RWPE2 (cell line): ENCODE measurements at regions not wholly inside any gene's neighbourhood (a gene's known extent, or its start where the extent isn't known, plus 50 kb on each side); places are given as distances from the start of the nearest gene placed in this dataset.

Experiments
- ATAC-seq: fragments of 200-7000 bp; cut with Tn5 transposase; 3 replicates; pipeline ENCODE4 v1.9.1; 2021; ENCODE audit warnings: low read depth
- DNase-seq: peaks from one replicate; pipeline ENCODE4 v3.0.0-alpha.2; 2020; ENCODE audit warnings: low spot score
- H3K27ac ChIP-seq: fragments of 450-650 bp; 2 replicates; pipeline ENCODE4 v1.5.1; 2017; ENCODE audit warnings: mild to moderate bottlenecking; ENCODE audit not compliant: poor library complexity, severe bottlenecking
- H3K27me3 ChIP-seq: fragments of 250-450 bp; sonication (Bioruptor Pico); 2 replicates; pipeline ENCODE4 v1.5.1; 2021; ENCODE audit warnings: mild to moderate bottlenecking, moderate library complexity; ENCODE audit not compliant: insufficient read depth, poor library complexity, severe bottlenecking
- H3K36me3 ChIP-seq: fragments of 250-450 bp; sonication (Bioruptor Pico); 2 replicates; pipeline ENCODE4 v1.5.1; 2020; ENCODE audit warnings: low read depth, mild to moderate bottlenecking, moderate library complexity
- H3K4me1 ChIP-seq: fragments of 250-450 bp; sonication (Bioruptor Pico); 2 replicates; pipeline ENCODE4 v1.5.1; 2021; ENCODE audit warnings: mild to moderate bottlenecking, moderate library complexity; ENCODE audit not compliant: insufficient read depth, poor library complexity, severe bottlenecking
- H3K4me3 ChIP-seq: fragments of 250-450 bp; sonication (Bioruptor Pico); 2 replicates; pipeline ENCODE4 v1.5.1; 2021; ENCODE audit warnings: mild to moderate bottlenecking, moderate library complexity; ENCODE audit not compliant: severe bottlenecking
- H3K9me3 ChIP-seq: fragments of 250-450 bp; sonication (Bioruptor Pico); 2 replicates; pipeline ENCODE4 v1.5.1; 2021; ENCODE audit warnings: mild to moderate bottlenecking, moderate library complexity; ENCODE audit not compliant: severe bottlenecking
- TF ChIP-seq, protein P1 (sequence below): fragments of 450-650 bp; IDR thresholded peaks from one replicate; pipeline ENCODE4 v1.5.1; 2017; ENCODE audit warnings: mild to moderate bottlenecking, moderate library complexity; ENCODE audit not compliant: poor library complexity, severe bottlenecking

DNA sequence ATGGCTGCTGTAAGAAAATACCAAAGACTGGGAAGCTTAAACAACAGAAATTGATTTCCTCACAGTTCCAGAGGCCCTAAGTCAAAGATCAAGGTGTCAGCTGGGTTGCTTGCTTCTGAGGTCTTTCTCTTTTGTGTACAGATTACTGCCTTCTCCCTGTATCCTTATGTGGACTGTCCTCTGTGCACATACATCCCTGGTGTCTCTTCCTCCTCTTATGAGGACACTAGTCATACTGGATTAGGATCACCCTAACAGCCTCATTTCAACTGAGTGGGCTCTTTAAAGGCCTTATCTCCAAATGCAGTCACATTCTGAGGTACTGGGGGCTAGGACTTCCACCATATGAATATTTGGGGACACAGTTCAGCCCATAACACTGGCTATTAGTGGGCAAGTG is 130.0 kb upstream of the DTNBP1 start:
- H3K36me3 ChIP-seq: no peaks in the 10 kb centered on the region
- H3K4me3 ChIP-seq: no peak overlapping the region
- TF ChIP-seq, protein P1, sequence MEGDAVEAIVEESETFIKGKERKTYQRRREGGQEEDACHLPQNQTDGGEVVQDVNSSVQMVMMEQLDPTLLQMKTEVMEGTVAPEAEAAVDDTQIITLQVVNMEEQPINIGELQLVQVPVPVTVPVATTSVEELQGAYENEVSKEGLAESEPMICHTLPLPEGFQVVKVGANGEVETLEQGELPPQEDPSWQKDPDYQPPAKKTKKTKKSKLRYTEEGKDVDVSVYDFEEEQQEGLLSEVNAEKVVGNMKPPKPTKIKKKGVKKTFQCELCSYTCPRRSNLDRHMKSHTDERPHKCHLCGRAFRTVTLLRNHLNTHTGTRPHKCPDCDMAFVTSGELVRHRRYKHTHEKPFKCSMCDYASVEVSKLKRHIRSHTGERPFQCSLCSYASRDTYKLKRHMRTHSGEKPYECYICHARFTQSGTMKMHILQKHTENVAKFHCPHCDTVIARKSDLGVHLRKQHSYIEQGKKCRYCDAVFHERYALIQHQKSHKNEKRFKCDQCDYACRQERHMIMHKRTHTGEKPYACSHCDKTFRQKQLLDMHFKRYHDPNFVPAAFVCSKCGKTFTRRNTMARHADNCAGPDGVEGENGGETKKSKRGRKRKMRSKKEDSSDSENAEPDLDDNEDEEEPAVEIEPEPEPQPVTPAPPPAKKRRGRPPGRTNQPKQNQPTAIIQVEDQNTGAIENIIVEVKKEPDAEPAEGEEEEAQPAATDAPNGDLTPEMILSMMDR: no peak
- no peaks in the 10 kb centered on the region for H3K4me1 ChIP-seq
- no peak for ATAC-seq
- H3K27me3 ChIP-seq: no peaks in the 10 kb centered on the region
- DNase-seq: no peak
- H3K9me3 ChIP-seq: no peaks in the 10 kb centered on the region
- no peak overlapping the region for H3K27ac ChIP-seq

DNA sequence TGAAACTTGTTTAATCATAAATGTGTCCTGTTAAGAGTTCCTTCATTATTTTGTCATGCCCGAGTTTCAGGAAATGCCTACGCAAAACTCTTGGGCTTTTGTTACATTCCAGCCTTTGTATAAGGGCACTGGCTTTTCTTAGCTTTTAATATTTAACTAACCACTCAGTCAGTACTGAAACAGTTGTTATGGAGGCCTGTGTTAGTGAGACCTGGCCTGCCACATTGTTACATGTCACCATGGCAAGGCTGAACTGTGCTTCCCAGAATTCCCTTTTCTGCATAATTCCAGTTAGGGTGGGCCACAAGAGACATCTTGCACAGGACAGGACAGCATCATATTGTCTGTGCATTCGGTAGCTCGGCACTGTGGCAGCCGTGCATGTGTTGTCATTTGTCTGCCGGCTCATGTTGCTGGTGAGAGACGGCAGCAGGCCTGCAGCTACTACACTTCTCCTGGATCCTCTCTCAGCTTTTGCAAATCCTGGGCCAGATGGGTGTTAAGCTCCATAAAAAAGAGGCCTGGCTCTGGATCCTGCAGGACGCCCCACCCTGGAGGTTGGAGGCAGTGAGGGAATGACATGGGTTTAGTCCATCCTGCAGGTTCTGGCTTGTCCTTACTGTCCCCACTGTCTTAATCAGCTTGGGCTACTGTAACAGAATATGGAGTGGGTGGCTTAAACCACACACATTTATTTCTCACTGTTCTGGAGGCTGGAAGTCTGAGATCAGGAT is 128.8 kb upstream of the DTNBP1 start:
- Histone ChIP-seq H3K27ac (no peak overlapping the region), H3K9me3 (no peaks in the 10 kb centered on the region), H3K27me3 (no peaks in the 10 kb centered on the region), H3K36me3 (no peaks in the 10 kb centered on the region), H3K4me3 (no peak overlapping the region), H3K4me1 (no peaks in the 10 kb centered on the region)
- TF ChIP-seq, protein P1: no peak
- no peak for DNase-seq
- no peak for ATAC-seq

DNA sequence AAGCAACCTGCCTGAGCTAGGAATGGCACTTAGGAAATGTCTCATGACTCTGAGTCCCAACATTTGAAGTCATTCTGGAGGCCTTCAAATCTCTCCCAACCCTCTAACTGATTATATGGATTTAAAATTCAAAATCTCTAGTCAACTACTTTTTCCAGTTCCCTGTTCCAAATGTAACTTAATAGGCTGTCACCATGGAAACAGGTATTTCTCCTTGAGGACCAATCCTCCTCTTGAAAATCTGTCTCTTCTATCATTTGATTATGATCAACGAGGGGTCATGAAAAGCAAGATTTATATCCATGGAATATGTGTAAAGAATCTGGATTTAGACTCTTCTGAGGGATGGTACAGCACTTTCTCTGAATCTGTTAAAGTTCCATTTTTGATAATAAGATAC is 127.3 kb upstream of the DTNBP1 start:
- no peak for ATAC-seq
- H3K4me1 ChIP-seq: no peaks in the 10 kb centered on the region
- no peak for DNase-seq
- H3K27ac ChIP-seq: no peak overlapping the region
- H3K36me3 ChIP-seq: no peaks in the 10 kb centered on the region
- H3K27me3 ChIP-seq: no peaks in the 10 kb centered on the region
- TF ChIP-seq, protein P1: no peak
- no peaks in the 10 kb centered on the region for H3K9me3 ChIP-seq
- H3K4me3 ChIP-seq: no peak overlapping the region

DNA sequence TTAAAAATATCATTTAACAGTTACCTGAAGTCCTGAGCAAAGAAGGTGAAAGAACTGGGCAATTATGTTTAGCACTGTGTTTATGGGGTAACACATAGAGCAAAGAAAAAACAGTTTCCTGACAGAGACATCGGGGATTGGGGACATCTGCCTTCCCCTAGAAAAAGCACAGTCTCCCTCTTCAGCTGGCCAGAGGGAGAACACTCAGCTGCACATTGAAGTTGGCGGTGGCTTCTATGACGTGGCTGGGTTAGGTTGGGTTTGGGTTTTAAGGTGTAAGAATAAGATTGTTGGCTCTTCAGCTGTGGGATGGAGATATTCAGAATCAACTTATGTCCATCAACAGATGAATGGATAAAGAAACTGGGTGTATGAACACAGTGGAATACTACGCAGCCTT is 124.0 kb upstream of the DTNBP1 start:
- Histone ChIP-seq H3K27me3 (no peaks in the 10 kb centered on the region), H3K4me3 (no peak overlapping the region), H3K9me3 (no peaks in the 10 kb centered on the region), H3K27ac (no peak overlapping the region), H3K36me3 (no peaks in the 10 kb centered on the region), H3K4me1 (no peaks in the 10 kb centered on the region)
- DNase-seq (no peak), ATAC-seq (no peak)
- TF ChIP-seq, protein P1: no peak

DNA sequence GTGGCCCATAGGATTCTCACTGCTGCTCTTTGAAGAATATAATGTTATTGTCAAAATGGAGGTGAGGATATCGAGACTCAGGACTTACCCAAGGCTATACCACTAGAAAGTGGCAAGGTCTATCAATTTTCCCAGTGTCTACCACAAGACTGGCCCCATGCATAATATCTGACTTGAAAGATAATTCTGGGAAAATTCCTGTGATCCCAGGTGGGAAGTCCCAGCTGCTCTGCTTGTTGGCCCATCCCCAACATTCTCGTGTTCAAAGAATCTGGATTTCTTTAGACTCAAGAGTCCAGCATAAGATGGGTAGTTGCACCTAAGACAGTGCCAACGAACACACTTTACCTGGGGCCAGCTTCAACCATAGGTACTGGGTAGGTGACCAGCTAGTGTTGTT is 120.7 kb upstream of the DTNBP1 start:
- Histone ChIP-seq H3K4me3 (no peak overlapping the region), H3K27me3 (no peaks in the 10 kb centered on the region), H3K36me3 (no peaks in the 10 kb centered on the region), H3K4me1 (no peaks in the 10 kb centered on the region), H3K9me3 (no peaks in the 10 kb centered on the region), H3K27ac (no peak overlapping the region)
- TF ChIP-seq, protein P1: no peak
- no peak for DNase-seq
- ATAC-seq: no peak
